Stimulated activated CD8-positive, alpha-beta memory T cell treated with anti-CD3 and anti-CD28 coated beads, Interleukin-12 subunit alpha, Interleukin-12 subunit beta, amount 100 ng/mL, for 1 hour (primary cell): ENCODE measurements at regions not wholly inside any gene's neighbourhood (a gene's known extent, or its start where the extent isn't known, plus 50 kb on each side); places are given as distances from the start of the nearest gene placed in this dataset.

Source experiments
- DNase-seq: peaks from one replicate; pipeline ENCODE4 v3.0.0-alpha.2; 2020; ENCODE audit warnings: low read depth

DNA sequence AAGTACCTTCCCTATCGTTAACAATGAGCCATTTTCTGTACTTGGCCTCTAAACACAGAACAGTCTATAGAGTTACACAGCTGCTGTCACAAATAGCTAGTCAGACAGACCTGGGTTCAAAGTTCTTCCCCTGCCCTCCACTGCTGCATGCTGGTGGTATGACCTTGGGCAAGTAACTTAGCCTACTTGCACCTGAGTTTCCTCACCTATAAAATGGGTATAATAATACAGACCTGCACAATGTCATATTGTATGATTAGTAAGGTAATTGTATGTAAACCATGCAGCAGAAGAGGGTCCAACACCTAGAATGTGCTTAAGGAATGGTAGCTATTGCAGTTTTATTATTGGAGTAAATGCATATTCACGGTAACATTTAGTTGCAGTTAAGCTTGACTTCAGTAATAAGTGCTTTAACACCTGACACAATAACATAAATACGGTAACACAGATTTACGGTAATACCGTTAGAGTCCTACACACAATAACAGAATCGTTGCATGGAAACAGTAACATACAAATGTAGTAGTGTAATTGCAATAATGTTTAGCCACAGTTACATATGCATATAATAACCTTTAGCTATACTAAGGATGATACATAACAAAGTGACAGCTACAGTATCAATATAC, 193.3 kb upstream of the CSF3R start:
- no peak for DNase-seq

DNA sequence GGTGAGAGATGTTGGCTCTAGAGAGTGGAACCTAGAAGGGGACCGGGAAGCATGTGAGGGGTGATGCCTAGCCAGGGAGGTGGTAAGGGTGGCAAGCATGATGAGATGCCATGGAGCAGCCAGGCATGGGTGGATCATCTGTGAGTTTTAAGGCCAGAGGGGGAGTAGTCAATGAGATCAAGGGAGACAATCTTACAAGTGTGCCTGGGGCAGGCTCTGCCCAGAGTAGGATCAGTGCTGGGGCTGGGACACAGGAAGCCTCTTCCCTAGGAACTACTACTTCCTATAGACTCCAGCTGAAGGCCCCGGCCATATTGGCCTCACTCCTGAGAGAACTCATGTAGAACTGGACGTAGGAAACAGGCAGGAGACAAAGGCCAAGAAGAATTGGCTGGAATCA, 192.4 kb upstream of the CSF3R start:
- no peak for DNase-seq

DNA sequence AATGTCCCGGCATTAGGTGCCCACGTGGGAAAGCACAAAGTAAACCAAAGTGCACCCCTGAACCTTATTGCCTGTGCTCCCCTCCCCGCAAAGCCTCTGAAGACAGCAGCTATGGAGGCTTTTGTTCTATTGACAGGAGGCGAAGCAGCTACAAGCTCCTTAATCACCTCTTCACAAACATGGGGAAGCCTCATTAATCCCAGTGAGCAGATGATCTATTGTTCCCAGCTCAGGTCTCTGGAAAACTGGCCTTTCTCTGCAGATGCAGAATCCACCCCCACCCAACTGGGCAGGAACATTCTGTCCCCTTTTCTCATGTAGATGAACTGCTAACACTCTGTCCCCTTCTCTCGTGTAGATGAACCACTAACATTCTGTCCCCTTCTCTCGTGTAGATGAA, 190.5 kb upstream of the CSF3R start:
- DNase-seq, result no peak

DNA sequence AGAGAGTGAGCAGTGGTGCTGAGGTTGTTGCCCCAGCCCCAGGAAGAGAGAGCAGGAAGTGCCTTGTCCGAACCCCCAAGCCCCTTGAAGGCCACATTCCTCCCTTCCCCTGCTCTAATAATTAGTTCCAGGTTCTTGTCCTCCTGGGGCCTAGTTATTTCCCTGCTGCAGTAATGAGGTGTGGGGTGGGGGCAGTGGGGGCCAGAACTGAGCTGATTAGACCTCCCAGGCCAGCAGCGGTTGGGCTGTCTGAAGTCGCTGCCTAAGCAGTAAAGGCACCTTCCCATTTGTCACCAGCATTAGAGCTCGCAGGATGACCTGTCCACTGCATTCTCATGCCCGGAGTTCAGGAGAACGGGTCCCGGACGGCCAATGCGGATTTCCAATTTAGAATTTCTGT, 186.5 kb upstream of the CSF3R start:
- no peak for DNase-seq

DNA sequence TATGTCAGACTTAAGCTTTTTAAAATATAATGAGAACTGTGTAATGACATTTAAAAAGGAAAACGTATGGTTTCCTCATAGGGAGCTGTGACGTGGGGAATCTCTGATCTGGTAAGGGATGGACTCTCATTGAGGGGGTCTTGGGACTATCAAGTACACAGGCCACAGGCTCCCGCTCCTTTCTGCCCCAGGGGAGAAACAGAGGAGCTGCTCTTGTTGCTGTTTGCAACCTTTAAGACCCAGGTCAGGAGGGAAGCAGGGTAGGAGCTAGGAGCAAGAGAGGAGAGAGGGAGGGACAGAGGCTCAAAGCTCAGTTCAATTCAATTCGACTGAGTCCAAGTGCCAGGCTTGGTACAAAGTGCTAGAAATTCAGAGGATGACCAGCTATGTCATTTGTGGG, 185.1 kb upstream of the CSF3R start:
- DNase-seq, result no peak

DNA sequence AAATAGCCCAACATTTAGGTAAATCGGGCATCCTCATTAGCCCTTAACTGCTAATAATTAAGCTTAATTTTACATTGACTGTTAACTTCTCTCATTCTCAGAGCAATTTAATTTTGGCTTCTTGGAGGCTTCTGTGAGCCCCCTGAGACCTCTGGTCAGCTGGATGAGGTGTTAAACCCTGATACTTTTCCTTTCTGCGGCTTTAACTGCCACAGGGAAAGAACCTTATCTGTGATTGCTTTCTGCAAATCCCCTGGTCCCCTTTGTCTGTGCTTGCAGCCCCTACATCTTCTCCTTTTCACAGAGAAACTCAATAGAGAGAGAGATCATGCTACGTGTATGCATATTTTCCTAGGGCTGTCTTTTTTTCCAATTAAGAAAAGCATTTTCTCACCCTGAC, 184.5 kb upstream of the CSF3R start:
- no peak for DNase-seq

DNA sequence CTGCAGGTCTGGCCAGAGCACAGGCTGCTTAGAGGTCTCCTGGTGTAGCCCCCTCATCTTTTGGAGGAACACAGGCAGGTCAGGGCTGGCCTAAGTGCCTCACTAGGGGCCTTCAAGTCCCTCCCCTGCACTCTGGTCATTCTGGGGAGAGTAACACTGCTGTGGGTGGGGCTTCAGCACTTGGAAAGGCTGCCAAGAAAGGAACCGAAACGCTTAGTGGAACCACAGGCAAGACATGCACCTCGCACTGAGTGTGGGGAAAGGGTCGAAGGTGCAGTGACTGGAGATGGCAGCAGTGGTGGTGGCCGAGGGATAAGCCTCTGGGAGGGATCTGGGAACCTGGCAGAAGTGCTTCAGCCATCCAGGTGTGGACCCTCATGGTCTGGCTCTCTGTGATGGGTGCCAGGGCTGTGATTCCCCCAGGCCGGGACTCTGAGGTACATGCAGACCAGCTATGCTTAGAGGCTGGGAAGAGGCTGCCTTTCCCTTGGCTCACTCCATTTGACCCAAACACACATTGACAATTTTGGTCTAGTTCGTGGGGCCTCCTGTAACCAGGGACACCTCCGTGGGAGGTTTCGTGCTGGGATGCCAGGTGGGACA, 182.9 kb upstream of the CSF3R start:
- DNase-seq, result no peak

DNA sequence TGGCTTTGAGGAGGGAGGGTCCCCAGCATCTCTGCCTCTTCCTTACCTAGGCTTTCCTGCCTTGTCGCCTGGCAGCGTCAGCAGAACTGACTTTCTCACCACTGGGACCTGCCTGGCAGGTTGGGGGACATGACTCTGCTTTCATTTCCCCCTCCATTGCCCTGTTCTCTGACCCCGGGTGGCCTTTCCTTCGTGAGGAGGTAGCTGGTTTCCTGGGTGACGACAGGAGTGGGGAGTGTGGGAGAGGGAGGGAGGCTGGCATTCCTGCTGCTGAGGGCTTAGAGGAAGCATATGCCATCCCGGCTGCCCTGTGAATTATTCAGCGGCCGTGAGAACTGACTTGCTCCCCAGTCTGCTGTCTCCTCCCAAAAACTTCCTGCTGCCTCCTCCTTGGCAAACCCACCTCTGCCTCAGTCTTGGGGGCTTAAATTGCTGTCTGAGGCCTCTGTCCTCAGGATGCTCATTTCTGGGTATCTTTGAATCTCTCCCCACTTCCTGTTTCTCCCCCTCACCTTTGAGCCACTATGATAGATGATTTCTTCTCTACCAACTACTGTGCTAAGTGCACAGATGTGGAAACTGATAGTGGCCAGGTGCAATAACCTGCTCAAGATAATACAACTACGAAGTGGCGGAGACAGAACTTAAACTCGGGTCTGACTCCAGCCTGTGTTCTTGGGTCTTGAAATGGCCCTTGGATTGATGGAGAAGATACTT, 182.0 kb upstream of the CSF3R start:
- no peak for DNase-seq

DNA sequence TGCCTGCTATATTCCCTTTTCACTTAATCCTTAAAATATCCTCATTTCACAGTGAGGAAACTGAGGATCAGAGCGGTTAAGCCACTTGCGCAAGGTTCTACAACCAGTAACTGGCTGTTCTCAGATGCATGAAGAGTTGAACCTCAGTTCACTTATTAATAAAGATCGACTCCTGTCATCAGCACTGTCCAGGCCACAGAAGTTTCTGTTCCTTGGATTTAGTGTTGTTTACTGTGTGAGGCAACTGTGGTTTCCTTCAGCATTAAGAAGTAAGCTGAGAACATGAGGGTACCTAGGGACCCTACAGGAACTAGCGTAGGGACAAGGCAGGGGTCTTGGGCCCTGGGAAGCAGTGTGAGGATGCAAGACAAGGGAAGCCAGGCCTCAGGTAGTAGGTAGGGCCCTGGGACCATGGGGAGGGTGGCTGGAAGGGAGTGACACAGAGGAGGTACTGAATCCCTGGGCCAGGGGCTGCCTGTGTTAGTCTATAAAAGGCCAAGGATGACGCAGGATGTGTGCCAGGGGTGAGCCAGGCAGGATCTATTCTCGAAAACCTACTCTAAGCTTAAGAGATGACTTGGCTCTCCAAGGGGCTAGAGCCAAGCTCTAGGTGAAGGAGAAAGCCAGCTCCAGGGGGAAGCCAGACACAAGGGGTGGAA, 181.2 kb upstream of the CSF3R start:
- no peak for DNase-seq

DNA sequence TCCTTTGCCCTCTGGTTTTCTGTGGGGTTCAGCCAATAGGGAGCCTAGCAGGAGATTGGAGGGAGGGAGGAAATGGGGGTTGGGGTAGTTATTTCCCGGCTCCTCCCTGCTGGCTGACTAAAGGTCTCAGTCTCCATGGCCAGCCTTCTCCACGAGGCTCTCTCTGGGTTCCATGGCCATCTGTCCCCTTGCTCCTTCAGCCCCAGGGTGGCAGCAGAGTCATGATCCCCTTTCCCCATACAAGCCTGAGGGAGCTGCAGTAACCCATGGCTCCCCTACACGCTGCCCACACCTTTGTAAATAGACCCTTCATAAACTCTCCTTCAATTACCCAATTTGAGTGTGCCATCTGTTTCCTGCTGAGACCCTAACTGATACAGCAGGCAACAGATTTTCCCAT, 176.1 kb upstream of the CSF3R start:
- DNase-seq, result no peak

DNA sequence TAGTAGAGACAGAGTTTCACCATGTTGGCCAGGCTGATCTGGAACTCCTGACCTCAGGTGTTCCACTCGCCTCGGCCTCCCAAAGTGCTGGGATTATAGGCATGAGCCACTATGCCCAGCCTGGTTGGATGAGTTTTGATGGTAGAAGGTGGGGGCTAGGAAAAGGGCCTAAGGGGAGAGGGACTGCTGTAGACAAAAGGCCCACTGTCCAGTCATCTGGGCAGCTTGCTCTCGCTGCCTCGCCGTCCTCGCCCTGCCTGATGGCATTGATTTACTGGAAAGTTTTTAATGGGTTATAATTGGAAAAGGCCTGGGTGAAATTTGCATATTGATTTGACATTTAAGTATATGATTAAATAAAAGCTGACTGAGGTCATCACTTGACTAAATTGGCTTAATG, 175.1 kb upstream of the CSF3R start:
- DNase-seq, result no peak

DNA sequence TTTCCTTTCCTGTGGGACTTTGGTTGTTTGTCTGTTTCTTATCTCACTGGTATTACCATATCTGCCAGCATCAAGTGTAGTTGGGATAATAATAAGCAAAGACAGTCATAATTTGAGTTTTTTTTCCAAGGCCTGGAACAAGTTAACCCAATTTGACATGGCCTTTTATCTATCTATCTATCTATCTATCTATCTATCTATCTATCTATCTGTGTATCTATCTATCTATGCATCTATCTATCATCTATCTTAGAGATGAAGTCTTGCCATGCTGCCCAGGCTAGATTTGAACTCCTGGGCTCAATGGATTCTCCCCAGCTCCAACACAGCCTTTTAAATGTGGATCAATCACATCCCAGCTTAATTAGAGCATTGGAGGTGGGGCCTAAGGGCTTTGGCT, 174.1 kb upstream of the CSF3R start:
- DNase-seq, result no peak

DNA sequence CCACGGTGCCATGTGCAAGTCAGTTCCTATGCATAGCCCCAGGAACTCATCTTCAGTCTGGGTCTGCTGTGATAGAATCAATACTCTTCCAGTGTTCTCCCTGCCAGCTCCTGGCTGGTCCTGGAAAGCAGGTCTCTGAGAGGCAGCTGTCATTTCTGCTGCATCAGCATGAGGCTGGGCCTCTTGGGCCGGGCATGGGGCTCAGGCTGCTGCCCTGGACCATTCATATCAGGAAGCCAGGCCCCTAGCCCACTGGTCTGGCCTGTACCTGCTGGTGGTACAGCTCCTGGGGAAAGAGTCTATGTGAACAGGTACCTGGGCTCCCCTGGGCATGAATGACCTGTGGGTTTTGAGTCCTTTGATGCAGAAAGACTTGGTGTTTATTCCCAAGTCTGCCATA, 173.6 kb upstream of the CSF3R start:
- no peak for DNase-seq

DNA sequence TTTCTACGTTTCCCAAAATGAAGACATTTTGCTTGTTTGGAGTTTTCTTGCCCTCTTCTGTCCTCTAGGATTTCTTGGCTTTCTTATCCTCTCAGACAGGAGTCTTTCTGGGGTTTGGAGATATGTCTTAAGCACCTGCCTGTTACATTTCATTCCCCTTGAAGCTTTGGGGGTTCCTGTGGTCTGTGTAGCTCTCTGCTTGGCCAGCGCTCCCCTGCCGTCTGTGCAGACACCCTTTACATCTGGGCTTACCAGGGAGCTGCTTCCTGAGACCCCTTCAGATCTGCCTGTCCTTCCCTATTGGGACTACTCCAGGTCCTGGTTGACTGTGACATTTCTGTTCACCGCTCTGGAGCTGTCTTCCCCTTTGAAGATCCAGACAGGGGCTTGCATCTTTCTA, 171.9 kb upstream of the CSF3R start:
- DNase-seq, result no peak

DNA sequence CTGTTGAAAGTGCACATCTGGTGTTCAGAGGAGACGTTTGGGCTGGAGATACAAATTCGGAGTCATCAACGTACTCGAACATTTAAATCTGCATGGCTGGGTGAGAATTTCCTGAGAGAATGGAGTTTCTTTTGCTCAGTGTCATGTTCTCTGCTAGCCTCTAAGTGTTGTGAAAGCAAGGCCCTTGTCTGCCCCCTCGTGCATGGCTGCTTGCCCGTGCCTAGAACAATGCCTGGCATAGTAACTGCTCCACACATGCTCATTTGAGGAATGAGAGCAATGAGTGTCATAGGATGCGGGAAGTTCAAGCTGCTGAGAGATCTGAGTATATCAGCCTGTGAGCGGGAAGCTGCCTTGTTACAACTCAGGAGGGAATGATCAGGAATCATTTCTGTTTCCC, 171.1 kb upstream of the CSF3R start:
- no peak for DNase-seq

DNA sequence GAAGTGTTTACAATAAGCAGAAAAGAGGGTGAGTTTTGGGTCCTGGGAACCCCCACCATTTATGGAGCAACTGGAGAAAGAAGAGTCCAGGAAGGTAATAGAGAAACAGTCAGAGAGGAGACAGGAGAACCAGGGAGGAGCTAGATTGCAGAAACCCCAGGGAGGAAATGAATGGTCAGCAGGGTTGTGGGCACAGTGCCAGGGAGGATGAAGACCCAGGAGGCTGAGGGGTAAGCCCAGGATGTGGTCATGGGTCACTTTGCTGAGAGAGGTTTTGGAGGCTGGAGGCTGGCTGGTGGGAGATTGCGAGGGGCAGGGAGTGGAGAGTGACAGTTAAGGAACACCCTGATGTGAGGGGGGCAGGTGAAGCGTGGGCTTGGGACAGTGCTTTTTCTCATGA, 169.9 kb upstream of the CSF3R start:
- no peak for DNase-seq

DNA sequence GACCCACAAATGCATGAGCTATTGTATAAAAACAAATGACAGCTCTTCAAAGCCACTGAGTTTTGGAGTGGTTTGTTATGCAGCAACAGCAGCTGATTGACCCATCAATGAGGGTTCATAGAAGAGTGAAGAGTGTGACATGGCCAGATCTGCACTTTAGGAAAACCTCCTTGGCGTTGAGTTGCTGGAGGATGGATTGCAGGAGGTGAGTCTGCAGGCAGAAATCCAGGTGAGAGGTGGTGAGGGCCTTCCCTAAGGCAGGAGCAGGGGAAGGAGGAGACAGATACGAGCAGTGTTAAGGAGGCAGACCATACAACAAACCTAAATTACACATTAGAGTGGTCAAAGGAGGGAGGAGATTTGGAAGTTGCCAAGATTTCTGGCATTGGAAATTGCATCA, 169.3 kb upstream of the CSF3R start:
- no peak for DNase-seq

DNA sequence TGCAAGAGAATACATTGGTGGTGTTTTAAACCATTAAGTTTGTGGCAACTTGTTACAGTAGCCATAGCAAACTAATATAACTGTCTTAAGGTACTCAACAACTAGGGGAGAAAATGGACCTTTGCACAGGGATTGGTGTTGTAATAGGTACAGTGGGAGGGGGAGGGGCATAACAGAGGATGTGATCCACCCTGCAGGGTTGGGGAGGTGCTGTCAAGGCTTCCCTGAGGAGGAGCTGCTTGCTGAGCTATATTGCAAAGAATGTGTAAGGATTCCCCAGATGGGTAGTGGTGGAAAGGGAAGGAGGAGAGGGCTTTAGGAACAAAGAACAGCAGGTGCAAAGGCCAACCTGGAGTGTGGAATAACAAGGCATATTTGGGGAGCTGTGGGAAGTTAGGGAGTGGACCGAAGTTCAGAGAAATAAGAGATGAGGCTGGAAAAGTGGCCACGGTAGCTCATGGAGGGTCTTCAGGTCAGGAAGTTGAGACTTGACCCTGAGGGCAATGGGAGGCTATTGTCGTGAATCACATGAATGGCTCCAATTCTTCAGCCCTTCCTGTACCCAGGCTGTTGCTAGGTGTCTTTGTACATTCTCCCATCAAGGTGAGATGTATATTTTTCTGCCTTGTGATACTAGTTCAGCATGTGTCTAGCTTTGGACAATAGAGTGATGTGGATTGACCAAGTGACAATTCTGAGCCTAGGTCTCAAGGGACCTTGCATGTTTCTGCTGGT, 168.6 kb upstream of the CSF3R start:
- DNase-seq, result no peak

DNA sequence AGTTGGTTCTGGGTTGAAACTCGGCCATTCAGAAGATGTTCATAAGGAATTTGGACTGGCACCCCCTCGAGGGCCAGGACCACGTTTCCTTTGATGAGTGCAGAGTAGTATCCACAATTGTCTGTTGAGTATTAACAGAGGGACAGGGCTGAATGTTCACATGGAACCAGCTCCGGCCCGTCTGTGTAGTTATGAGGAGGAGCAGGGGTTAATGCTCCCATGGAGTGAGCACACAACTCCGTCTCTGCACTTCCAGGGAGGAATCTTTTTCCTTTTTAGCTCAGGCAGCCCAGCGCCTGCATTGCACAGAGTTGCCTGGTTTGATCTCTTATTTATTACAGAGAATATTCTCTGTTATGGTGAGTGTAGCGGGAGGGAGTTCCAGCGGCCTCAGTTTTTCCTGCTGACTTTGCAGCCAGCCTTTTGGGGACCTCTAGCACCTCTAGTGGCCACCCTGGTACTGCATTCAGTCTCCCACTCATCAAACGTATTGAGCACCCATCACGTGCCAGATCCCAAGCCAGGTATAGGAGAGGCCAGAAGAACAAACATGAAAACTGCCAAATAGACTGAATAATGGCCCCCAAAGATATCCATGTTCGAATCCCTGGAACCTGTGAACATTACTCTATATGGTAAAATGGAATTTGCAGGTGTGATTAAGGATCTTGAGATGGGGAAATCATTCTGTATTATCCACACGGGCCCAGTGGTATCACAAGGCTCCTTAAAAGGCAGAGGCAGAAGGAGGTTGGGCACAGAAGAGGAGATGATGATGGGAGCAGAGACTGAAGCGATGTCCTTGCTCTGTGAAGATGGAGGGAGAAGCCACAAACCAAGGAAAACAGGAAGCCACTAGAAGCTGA, 167.7 kb upstream of the CSF3R start:
- DNase-seq, result peak; percentile 15

DNA sequence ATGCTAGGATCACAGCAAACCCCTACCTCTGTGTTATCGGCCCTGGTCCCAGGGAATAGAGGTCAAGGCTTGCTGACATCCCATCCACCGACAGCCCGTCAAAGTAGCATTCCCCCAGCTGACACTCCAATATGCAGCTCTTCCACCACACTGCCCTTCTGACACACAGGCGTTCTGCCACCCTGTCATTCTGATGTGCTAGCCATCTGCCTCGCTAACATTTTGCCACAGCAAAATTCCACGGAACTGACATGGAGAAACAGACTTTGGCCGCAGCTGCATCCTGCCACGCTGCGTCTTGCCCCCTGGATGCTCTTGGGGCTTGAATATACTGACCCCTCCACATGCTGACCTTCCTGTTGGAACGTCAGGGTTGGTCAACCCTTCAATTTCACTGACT, 163.2 kb upstream of the CSF3R start:
- DNase-seq, result no peak

DNA sequence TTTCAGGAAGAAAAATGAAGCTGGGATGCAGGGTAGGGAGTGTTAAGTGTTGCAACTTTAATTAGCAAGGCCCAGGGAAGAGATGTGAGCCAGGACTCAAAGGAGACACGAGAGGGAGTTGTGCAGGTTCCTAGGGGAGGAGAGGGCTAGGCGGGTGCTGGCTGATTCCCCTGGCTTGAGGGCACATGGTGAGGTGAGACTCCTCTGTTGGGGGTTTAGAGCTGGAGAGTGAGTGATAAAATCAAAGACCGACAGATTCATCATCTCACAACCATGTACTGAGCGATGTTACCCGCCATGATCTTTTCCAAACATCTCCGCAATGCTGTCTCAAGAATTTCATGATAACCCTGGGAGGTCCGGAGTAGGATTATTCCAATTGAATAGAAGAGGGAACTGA, 161.8 kb upstream of the CSF3R start:
- DNase-seq, result no peak
